ENCODE measurements at regions not wholly inside any gene's neighbourhood (a gene's known extent, or its start where the extent isn't known, plus 50 kb on each side); places are given as distances from the start of the nearest gene placed in this dataset.

GRCh38 chr7:117970801-117971200 lies 97.6 kb upstream of the CTTNBP2 start:
- H3K27me3 ChIP-seq (ENCODE audit: low read length) = no peaks in the 10 kb centered on the region
- ATAC-seq (no peak), DNase-seq (no peak)
- no peaks in the 10 kb centered on the region for H3F3A ChIP-seq (ENCODE audit: low read length, unreplicated experiment)
- BruUV-seq (replicated peaks) = no TSS peak
- no peaks in the 10 kb centered on the region for H3K79me2 ChIP-seq (ENCODE audit: low read length)
- H3K9me2 ChIP-seq (replicated peaks; ENCODE audit: low read length) = no peaks in the 10 kb centered on the region
- H3K4me3 ChIP-seq (ENCODE audit: low read length) = no peak overlapping the region
- H3K4me2 ChIP-seq (ENCODE audit: low read length) = no peak overlapping the region
- no peaks in the 10 kb centered on the region for H3K9me3 ChIP-seq (ENCODE audit: low read length)
- no peak overlapping the region for H3K9ac ChIP-seq (ENCODE audit: low read length)
- intact Hi-C loops (cut with micrococcal nuclease) = no loop called here
- no peak overlapping the region for H3K27ac ChIP-seq (ENCODE audit: low read length)
- POLR2A ChIA-PET (ENCODE audit: unreplicated experiment) = no interaction called here
- no peak overlapping the region for H2AFZ ChIP-seq (ENCODE audit: low read length)
- no peak for TF ChIP-seq CTCF (conservative IDR thresholded peaks at IDR 0.05; ENCODE audit: low read depth, low read length)
- TF ChIP-seq EZH2phosphoT487 (IDR thresholded peaks at IDR 0.05; ENCODE audit: borderline replicate concordance, low read length) = no peak
- no peak for TF ChIP-seq EZH2 (IDR thresholded peaks at IDR 0.05; ENCODE audit: low read length, unreplicated experiment)
- H3K4me1 ChIP-seq (ENCODE audit: insufficient read depth, low read length) = no peaks in the 10 kb centered on the region
- no peaks in the 10 kb centered on the region for H3K36me3 ChIP-seq (ENCODE audit: low read depth, low read length)
- H4K20me1 ChIP-seq (ENCODE audit: low read length) = no peaks in the 10 kb centered on the region
- CTCF ChIA-PET = no interaction called here

- CTCF ChIA-PET = no interaction called here
- Histone ChIP-seq H3K4me2 (ENCODE audit: low read length) (no peak overlapping the region), H4K20me1 (ENCODE audit: low read length) (no peaks in the 10 kb centered on the region), H2AFZ (ENCODE audit: low read length) (no peak overlapping the region), H3F3A (ENCODE audit: low read length, unreplicated experiment) (no peaks in the 10 kb centered on the region), H3K36me3 (ENCODE audit: low read depth, low read length) (no peaks in the 10 kb centered on the region), H3K4me1 (ENCODE audit: insufficient read depth, low read length) (no peaks in the 10 kb centered on the region), H3K9me2 (replicated peaks; ENCODE audit: low read length) (no peaks in the 10 kb centered on the region), H3K9me3 (ENCODE audit: low read length) (no peaks in the 10 kb centered on the region), H3K27ac (ENCODE audit: low read length) (no peak overlapping the region), H3K9ac (ENCODE audit: low read length) (no peak overlapping the region), H3K79me2 (ENCODE audit: low read length) (no peaks in the 10 kb centered on the region), H3K4me3 (ENCODE audit: low read length) (no peak overlapping the region), H3K27me3 (ENCODE audit: low read length) (no peaks in the 10 kb centered on the region)
- DNase-seq (no peak), ATAC-seq (no peak)
- no peak for TF ChIP-seq EZH2 (IDR thresholded peaks at IDR 0.05; ENCODE audit: low read length, unreplicated experiment)
- TF ChIP-seq EZH2phosphoT487 (IDR thresholded peaks at IDR 0.05; ENCODE audit: borderline replicate concordance, low read length) = no peak
- TF ChIP-seq CTCF (conservative IDR thresholded peaks at IDR 0.05; ENCODE audit: low read depth, low read length) = no peak
- POLR2A ChIA-PET (ENCODE audit: unreplicated experiment) = no interaction called here
- intact Hi-C loops (cut with micrococcal nuclease) = no loop called here
- BruUV-seq (replicated peaks) = no TSS peak
These were observed 98.5 kb upstream of the CTTNBP2 start for GRCh38 chr7:117971556-117972244.

GRCh38 chr7:117972606-117973005 lies 99.4 kb upstream of the CTTNBP2 start:
- no TSS peak for BruUV-seq (replicated peaks)

More at GRCh38 chr7:117972606-117973005, 99.4 kb upstream of the CTTNBP2 start:
- POLR2A ChIA-PET (ENCODE audit: unreplicated experiment) = no interaction called here
- H3K9me3 ChIP-seq (ENCODE audit: low read length) = no peaks in the 10 kb centered on the region
- no peak overlapping the region for H3K4me2 ChIP-seq (ENCODE audit: low read length)
- H3K4me1 ChIP-seq (ENCODE audit: insufficient read depth, low read length) = no peaks in the 10 kb centered on the region
- H3K79me2 ChIP-seq (ENCODE audit: low read length) = no peaks in the 10 kb centered on the region
- DNase-seq = no peak
- no peak overlapping the region for H3K4me3 ChIP-seq (ENCODE audit: low read length)
- no peaks in the 10 kb centered on the region for H3K9me2 ChIP-seq (replicated peaks; ENCODE audit: low read length)
- no peaks in the 10 kb centered on the region for H3K36me3 ChIP-seq (ENCODE audit: low read depth, low read length)
- H3K9ac ChIP-seq (ENCODE audit: low read length) = no peak overlapping the region
- ATAC-seq = no peak
- intact Hi-C loops (cut with micrococcal nuclease) = no loop called here
- no peaks in the 10 kb centered on the region for H3K27me3 ChIP-seq (ENCODE audit: low read length)
- CTCF ChIA-PET = no interaction called here
- H3K27ac ChIP-seq (ENCODE audit: low read length) = no peak overlapping the region
- no peaks in the 10 kb centered on the region for H4K20me1 ChIP-seq (ENCODE audit: low read length)
- H2AFZ ChIP-seq (ENCODE audit: low read length) = no peak overlapping the region
- no peak for TF ChIP-seq EZH2phosphoT487 (IDR thresholded peaks at IDR 0.05; ENCODE audit: borderline replicate concordance, low read length)
- TF ChIP-seq CTCF (conservative IDR thresholded peaks at IDR 0.05; ENCODE audit: low read depth, low read length) = no peak
- TF ChIP-seq EZH2 (IDR thresholded peaks at IDR 0.05; ENCODE audit: low read length, unreplicated experiment) = no peak
- no peaks in the 10 kb centered on the region for H3F3A ChIP-seq (ENCODE audit: low read length, unreplicated experiment)
